ENCODE measurements at regions not wholly inside any gene's neighbourhood (a gene's known extent, or its start where the extent isn't known, plus 50 kb on each side); places are given as distances from the start of the nearest gene placed in this dataset.

DNA sequence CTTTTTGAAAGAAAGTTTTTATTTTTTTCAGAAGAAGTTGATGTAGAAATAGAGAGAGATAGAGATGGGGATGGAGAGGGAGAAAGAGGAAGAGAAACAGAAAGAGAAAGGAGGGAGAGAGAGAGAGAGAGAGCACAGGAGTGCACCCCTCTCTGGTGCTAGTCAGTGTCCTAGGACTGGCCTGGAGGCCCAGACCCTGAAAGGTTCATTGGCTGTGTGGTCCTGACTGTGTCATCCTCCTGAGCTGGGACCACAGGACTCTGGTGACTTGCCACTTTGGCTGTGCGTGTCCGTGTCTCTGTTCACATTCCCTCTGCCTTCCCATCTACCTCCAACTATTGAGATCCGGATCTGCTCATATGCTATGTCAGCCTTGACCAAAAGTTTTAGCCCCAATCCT, 62.1 kb upstream of the SHH start:
- no peak for DNase-seq

DNA sequence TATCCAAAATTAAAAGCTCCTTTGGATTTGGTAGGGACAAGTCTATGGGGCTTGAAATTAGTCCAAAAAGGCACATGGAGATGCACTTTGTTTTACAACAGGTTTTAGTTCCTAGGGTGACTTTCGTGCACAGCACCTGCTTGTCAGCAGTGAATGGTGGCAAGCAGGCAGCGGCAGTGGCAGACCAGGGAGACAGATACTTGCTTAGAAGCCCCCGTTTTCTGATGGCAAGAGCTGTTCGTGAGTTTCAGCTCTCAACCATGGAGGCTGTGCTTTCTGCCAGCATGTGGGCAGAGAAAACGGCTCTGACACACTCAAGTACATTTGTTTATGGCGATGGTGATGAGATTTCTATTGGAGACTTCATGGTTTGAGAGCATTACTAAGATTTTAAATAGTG, 61.7 kb upstream of the SHH start:
- DNase-seq, result no peak

DNA sequence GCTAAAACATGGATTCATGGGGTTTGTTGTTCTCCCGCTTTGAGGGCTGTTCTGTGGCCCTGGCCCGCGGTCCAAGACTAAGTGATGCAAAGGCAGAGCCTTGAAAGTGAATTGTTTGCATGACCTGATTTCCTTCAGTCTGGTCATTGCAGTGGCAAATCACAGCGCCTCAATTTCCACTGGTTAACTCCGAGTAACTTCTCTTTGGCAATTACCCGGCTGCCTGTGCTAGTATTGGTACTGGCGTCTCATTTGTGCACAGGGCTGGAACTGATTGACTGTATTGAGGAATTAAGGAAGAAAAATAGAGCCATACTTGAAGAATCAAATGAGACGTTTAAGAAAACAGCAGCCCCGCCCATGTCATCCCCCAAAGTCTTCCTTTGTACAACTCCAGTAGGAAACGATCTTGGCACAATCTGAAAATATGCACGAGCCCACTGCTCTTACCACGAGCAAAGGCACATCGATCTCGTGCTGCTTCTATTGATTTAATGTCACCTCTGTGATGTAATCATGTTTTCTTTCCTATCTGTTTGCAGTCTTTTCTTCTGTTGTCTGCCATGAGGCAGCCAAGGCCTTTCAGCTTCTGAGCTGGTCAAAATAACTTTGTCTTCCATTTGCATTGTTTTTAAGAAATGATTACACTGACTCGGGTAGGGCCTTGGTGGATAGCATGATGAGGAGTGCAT, 60.6 kb upstream of the SHH start:
- DNase-seq, result no peak

DNA sequence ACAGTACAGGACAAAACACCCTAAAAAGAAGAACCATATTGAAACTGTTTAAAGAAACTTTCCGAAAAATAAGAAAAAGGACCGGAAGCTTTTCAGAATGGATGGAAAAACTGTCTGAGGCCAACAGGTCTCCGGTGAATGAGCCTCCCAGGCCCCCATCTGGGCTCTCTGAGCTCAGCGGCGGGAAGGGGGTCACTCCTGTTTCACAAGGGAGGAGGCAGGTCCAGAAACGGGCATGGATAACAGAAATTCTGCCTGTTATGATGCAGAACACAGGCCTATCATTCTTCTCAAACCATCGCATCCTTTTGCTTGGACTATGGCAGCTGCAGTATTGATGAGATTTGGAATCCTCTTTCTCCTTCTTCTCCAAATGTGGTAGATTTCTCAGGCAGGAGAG, 58.9 kb upstream of the SHH start:
- no peak for DNase-seq

DNA sequence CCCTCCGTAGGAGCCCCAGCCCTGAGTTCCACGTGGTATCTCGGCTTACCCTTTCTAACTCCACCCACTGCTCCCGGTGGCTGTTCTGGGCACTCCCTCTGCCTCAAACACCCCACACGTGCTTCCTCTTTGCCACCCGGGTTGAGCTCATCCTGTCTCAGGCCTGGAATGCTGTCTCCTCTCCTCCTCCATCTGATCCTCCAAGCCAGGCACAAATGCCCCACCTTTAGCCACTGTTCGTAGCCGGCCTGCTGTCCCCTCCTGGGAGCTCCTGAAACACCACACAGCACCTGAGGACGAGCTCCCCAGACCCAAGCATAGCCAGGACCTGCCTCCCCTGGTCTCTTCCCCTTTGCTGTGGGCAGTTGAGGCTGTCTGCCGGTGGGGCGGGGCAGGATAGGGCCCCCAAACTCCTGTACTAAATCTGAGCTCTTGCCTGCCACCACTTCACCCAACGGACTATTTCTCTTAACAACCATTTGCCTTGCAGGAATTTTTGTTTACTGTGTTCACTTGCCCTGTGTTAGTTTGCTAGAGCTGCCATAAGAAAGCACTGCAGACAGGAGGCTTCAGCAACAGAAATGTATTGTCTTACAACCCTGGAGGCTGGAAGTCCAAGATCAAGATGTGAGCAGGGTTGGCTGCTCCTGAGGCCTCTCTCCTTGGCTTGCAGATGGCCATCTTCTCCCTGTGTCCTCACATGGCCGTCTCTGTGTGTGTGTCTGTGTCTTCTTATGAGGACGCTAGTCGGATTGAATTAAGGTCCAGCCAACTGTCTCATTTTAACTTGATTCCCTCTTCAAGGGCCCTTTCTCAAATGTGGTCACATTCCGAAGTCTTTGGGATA, 58.3 kb upstream of the SHH start:
- DNase-seq, result no peak

DNA sequence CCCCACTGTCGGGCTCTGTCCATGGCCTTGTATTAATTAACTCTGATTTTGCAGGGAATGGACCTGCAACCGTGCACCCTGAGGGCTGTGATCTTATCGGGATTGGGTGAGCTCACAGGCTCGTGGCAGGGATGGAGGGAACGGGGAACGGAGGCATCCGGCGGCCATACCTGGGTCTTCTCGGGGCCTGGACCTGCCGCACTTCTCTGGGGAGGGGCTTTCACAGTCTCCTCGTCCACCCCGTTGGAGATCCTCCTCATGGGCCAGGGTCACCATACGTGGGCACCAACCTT, 57.5 kb upstream of the SHH start:
- no peak for DNase-seq

DNA sequence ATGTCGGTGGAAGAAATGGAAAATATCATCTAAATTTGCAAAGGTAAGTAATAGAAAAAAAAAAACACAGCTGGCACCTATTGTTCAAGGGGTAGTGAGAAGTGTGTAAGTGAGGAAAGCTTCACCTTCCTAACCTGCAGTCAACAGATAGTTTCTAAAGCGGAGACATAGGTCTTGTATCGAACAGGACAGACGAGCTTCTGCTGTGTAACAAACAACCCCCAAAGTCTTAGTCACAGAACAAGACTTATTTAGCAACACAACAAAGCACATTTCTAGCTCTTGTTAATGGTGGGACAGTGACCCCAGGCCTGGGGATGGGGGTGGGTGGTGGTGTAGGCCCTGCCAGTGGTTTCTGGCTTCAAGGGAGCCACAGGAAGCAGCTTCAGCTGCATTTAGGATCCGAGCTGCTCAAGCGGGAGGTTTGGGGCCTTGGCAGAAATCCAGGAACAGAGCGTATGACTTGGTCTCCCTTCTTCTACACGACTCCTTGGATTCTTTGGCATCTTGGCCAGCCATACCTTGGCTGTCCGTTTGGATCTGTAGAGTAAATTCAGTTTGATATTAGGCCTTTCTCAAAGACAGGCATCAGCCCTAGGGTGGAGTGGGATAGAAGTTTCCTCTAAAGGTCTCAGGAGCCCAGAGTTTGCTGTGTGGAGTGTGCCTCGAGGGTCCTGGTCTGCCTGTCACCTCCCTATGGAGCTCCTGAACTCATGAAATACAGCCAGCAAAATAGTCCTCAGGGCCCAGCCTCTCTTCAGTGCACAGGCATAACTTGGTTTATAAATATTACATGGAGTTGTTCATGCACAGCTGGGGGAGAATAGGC, 56.9 kb upstream of the SHH start:
- DNase-seq, result no peak

DNA sequence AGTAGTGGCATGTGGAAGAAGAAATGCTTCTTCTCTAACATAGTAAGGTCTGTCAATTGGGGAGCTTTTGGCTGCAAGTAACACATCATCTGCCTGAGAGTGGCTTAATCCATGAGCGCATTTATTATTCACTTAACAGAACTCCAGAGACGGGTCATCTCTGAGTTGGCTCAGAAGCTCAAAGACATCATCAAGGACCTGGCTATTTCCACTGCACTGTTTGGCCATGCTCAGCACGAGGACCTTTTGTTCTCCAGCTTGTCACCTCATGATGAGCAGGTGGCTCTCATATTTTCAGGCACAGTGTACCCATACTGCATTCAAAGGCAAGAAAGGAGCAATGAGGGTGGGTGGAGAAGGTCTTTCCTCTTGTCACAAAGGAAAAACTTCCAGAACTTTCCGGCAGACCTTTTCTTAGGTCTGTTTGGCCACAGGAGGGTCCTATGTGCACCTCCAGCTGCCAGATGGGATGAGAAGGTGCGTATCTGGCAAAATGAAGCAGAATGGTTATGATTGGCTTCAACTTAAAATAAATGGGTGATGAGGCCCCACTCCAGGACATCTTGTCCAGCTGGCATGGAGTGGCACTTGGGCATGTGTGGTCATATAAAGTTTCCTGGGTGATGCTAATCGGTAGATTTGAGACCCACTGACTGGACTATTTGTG, 55.6 kb upstream of the SHH start:
- no peak for DNase-seq

DNA sequence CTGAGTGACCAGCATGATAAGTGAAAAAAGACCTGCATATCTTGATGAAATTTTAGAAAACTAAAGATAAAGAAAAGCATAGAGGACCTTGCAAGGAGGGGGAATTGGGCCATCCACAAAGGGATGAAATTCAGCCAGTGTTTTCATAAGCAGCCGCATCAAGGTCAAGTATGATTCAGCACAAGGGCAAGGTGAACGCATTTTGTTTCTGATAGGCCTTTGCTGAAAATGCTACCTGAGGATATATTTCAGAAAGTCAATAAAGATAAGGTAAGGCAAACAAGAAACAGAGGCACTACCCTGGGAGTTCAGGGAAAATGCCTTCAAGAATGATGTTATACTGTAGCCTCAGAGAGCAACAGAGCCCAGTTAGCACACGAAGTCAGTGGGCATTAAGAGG, 55.0 kb upstream of the SHH start:
- no peak for DNase-seq

DNA sequence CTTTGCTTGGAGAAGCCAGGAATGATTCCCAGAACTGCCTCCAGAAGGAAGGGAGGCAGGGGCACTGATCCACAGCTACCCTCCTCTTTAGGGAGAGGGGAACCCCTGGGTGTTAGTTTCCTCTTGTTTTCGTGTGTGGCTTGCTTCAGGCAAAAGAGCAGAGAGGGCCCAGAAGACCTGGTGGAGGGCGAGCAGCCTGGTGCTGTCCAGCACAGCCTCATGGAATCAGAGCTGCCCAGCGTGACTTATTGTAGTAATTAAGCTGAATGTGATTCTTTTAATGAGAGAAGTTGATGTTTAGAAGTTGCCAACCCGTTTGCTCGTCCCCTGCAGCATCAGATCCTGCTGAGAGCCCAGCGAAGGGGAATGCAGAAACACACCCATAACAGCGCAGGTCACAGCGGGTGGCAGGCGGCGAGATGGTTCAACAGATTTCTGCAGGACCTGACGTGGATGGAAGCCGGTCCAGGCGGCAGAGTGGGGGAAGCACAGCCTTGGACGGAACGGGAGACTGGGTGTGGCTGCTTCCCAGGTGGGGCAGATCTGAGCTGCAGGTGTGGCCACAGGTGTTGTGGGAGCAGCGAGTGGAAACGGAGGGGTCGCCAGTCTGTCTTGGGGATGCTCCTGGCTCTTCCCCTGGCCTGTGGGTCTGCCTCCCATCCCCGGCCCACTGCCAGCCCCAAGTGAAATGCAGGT, 53.7 kb upstream of the SHH start:
- DNase-seq, result no peak

DNA sequence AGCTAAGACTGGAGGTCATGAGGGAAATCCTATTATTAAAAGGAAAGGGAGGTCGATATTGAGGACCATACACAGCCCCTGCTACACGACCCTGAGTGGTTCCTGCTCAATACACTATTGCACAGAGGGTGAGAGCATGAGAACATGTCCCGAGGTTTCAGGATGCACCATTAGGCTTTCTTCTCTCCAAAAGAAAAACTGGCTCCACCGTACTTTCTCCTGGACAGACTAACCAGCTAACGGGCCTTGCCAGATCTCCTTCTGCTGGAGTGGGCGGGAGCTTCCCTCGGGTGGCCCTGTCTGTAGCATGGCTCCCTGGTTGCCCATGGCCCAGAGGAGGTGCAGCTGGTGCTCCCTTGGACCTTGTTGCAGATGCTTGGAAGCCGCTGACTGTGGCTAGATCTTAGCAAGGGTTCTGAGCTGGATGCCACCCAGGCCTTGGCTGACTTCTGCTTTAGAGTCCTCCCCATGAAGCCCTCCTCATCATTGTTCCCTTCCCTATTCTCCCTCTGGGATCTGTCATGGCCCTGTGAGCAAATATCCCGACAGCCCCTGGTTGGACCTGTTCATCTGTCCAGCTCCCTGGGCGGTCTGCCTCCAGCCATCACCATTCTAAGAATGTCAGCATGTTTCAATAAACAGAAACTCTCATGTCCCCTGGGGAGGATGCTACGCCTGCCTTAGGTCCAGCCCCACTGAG, 52.9 kb upstream of the SHH start:
- DNase-seq, result no peak

DNA sequence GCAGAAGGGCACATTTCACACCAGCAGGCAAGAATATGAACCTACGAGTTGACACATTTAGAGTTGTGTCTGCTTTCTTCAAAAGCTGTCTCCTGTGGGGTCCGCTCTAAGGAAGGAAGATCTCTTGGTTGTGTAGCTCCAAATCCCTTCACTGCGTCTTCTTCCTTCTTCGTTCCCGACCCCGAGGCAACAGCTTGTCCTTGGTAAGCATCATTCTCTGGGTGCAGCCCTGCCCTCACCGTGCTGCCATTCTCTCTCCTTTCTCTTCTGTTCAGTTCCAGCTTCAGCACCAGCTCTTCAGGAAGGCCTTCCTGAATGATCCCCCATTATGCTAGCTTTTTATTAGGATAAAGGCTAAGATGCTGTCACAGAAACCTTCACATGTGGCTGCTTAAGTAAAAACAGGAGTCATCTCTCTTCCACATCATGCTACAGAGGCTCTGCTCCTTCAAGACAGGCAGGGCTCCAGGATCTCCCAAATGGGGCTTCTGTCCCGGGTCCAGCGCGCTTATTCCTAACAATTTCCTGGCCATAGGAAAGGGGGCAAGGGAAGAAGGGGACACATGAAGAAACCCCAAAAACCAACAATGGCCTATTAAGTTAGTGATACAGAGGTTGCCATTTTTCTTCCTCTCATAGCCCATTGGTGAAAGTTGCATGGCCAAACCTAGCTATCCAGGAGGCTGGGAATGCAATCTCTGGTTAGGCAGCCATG, 52.2 kb upstream of the SHH start:
- no peak for DNase-seq

DNA sequence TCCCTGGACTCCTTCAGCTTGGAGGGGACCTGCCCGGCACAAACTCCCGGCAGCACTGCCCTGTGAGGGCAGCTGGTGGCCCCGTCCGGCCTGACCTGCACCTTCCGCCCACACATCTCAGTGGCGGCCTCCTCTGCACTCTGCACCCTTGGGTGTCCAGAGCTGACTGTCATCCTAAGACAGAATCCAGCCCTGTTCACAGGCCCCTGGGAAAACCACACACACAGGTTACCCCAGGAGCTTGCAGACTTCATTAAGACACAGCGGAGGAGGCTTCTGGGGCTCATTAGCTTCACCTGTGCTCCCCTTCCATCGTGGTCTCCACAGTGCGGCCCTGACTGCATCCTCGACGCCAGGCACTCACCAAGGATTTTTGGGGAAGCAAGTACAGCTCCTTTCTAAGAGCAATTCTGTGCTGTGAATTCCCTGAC, 51.5 kb upstream of the SHH start:
- no peak for DNase-seq

DNA sequence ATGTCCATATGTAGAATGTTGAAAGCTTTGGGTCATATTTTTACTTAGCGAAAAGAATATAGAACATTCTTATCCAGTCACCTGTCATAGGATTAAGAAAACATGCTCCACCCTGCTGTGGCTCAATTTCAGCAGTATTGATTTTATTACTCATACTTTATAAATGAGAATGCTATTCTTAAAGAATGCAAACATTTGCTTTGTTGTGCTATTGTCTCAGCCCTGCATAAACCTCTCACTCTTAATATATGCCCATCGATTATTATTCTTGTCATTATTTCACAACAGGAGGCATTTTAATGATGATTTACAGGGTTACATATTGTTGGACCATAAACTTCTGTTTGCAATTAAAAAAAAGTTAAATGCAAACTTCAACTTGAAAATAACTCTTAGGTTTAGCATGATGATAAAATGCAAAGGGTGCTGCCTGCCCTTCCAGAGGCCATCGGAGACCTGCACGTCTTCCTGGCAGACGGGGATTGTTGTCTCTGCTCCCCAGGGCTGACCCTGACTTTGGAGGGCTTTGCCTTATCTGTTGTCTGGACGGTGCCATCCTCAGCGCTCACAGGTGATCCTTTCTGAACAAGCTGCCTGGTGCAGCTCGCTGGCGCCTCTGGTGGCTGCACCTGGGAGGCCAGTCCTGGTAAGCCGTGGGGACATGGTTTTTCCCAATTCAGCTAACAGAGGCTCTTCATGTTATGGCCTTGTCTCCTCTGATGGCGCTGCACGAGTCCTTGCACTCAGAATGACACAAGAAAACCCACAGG, 50.0 kb upstream of the SHH start:
- no peak for DNase-seq

All from T1000 (cell line).